Activated naive CD4-positive, alpha-beta T cell treated with anti-CD3 and anti-CD28 coated beads, Interleukin-2, amount 10 ng/mL, durations not matched to agents 7 days and 5 days (primary cell): ENCODE measurements at regions not wholly inside any gene's neighbourhood (a gene's known extent, or its start where the extent isn't known, plus 50 kb on each side); places are given as distances from the start of the nearest gene placed in this dataset.

Source experiments
- CTCF ChIA-PET: fragments of 350-600 bp; sonication (Branson Sonifier 250); formaldehyde crosslinking; loops from one replicate; lab custom pipeline; 2021; ENCODE audit warnings: antibody characterized with exemption; lab: Charles Lee
- DNase-seq: peaks from one replicate; pipeline ENCODE4 v3.0.0-alpha.2; 2020
- H3K27ac Mint-ChIP-seq: one replicate; pipeline ENCODE4 v1.8.0; 2021; ENCODE audit warnings: mild to moderate bottlenecking, moderate library complexity, mixed read lengths
- H3K27me3 Mint-ChIP-seq: one replicate; pipeline ENCODE4 v1.8.0; 2021; ENCODE audit warnings: mild to moderate bottlenecking, mixed read lengths
- H3K36me3 Mint-ChIP-seq: one replicate; pipeline ENCODE4 v1.8.0; 2021; ENCODE audit warnings: mixed read lengths
- H3K4me1 Mint-ChIP-seq: one replicate; pipeline ENCODE4 v1.8.0; 2021; ENCODE audit warnings: mixed read lengths
- H3K4me3 Mint-ChIP-seq: one replicate; pipeline ENCODE4 v1.8.0; 2021; ENCODE audit warnings: mild to moderate bottlenecking, moderate library complexity, mixed read lengths
- H3K9me3 Mint-ChIP-seq: one replicate; pipeline ENCODE4 v1.8.0; 2021; ENCODE audit warnings: mixed read lengths

GRCh38 chr3:66712210-66712609 lies 211.4 kb upstream of the LRIG1 start:
- no peaks in the 10 kb centered on the region for H3K9me3 Mint-ChIP-seq
- H3K36me3 Mint-ChIP-seq = no peaks in the 10 kb centered on the region
- H3K4me3 Mint-ChIP-seq = no peak overlapping the region
- DNase-seq = no peak
- H3K27me3 Mint-ChIP-seq = no peaks in the 10 kb centered on the region
- no peaks in the 10 kb centered on the region for H3K4me1 Mint-ChIP-seq
- no peak overlapping the region for H3K27ac Mint-ChIP-seq
- CTCF ChIA-PET = no interaction called here

GRCh38 chr3:66713921-66714320 lies 213.1 kb upstream of the LRIG1 start:
- CTCF ChIA-PET = no interaction called here
- H3K27ac Mint-ChIP-seq = no peak overlapping the region
- no peaks in the 10 kb centered on the region for H3K36me3 Mint-ChIP-seq
- no peak for DNase-seq
- H3K4me1 Mint-ChIP-seq = no peaks in the 10 kb centered on the region
- H3K4me3 Mint-ChIP-seq = no peak overlapping the region
- no peaks in the 10 kb centered on the region for H3K27me3 Mint-ChIP-seq
- no peaks in the 10 kb centered on the region for H3K9me3 Mint-ChIP-seq

GRCh38 chr3:66715806-66716205 lies 215.0 kb upstream of the LRIG1 start:
- H3K27me3 Mint-ChIP-seq = no peaks in the 10 kb centered on the region
- no peaks in the 10 kb centered on the region for H3K9me3 Mint-ChIP-seq
- CTCF ChIA-PET = no interaction called here
- H3K36me3 Mint-ChIP-seq = no peaks in the 10 kb centered on the region
- no peak for DNase-seq
- H3K27ac Mint-ChIP-seq = no peak overlapping the region
- H3K4me1 Mint-ChIP-seq = no peaks in the 10 kb centered on the region
- no peak overlapping the region for H3K4me3 Mint-ChIP-seq

- DNase-seq = no peak
- Mint-ChIP-seq H3K4me1 (no peaks in the 10 kb centered on the region), H3K9me3 (no peaks in the 10 kb centered on the region), H3K27me3 (peaks cover 8% of the 10 kb centered on the region), H3K36me3 (no peaks in the 10 kb centered on the region), H3K4me3 (no peak overlapping the region), H3K27ac (no peak overlapping the region)
- CTCF ChIA-PET = no interaction called here
These were observed 217.0 kb upstream of the LRIG1 start for GRCh38 chr3:66717806-66718205.

GRCh38 chr3:66719796-66720356 lies 219.1 kb upstream of the LRIG1 start:
- CTCF ChIA-PET = no interaction called here
- no peak overlapping the region for H3K27ac Mint-ChIP-seq
- H3K9me3 Mint-ChIP-seq = no peaks in the 10 kb centered on the region

GRCh38 chr3:66720508-66720907 lies 219.7 kb upstream of the LRIG1 start:
- CTCF ChIA-PET = no interaction called here
- Mint-ChIP-seq H3K36me3 (no peaks in the 10 kb centered on the region), H3K9me3 (no peaks in the 10 kb centered on the region), H3K27me3 (peaks cover 8% of the 10 kb centered on the region), H3K4me1 (no peaks in the 10 kb centered on the region), H3K27ac (no peak overlapping the region), H3K4me3 (no peak overlapping the region)
- DNase-seq = no peak

More at GRCh38 chr3:66719796-66720356, 219.1 kb upstream of the LRIG1 start:
- H3K27me3 Mint-ChIP-seq = peaks cover 8% of the 10 kb centered on the region
- H3K4me3 Mint-ChIP-seq = no peak overlapping the region
- no peaks in the 10 kb centered on the region for H3K36me3 Mint-ChIP-seq
- DNase-seq = no peak
- H3K4me1 Mint-ChIP-seq = no peaks in the 10 kb centered on the region

- Mint-ChIP-seq H3K9me3 (no peaks in the 10 kb centered on the region), H3K4me3 (no peak overlapping the region), H3K27me3 (peaks cover 8% of the 10 kb centered on the region), H3K27ac (no peak overlapping the region), H3K36me3 (no peaks in the 10 kb centered on the region), H3K4me1 (no peaks in the 10 kb centered on the region)
- no peak for DNase-seq
- CTCF ChIA-PET = no interaction called here
These were observed 221.9 kb upstream of the LRIG1 start for GRCh38 chr3:66722675-66723074.

GRCh38 chr3:66723231-66723630 lies 222.4 kb upstream of the LRIG1 start:
- Mint-ChIP-seq H3K27me3 (peaks cover 8% of the 10 kb centered on the region), H3K4me3 (no peak overlapping the region), H3K4me1 (no peaks in the 10 kb centered on the region), H3K27ac (no peak overlapping the region), H3K36me3 (no peaks in the 10 kb centered on the region), H3K9me3 (no peaks in the 10 kb centered on the region)
- CTCF ChIA-PET = no interaction called here
- no peak for DNase-seq

- H3K27ac Mint-ChIP-seq = no peak overlapping the region
- no peaks in the 10 kb centered on the region for H3K9me3 Mint-ChIP-seq
- no peak overlapping the region for H3K4me3 Mint-ChIP-seq
- H3K4me1 Mint-ChIP-seq = no peaks in the 10 kb centered on the region
- CTCF ChIA-PET = no interaction called here
- DNase-seq = no peak
- no peaks in the 10 kb centered on the region for H3K27me3 Mint-ChIP-seq
- no peaks in the 10 kb centered on the region for H3K36me3 Mint-ChIP-seq
These were observed 229.0 kb upstream of the LRIG1 start for GRCh38 chr3:66729687-66730393.

GRCh38 chr3:66738625-66739365 lies 238.0 kb upstream of the LRIG1 start:
- H3K36me3 Mint-ChIP-seq = no peaks in the 10 kb centered on the region
- peaks cover 4% of the 10 kb centered on the region for H3K27me3 Mint-ChIP-seq
- H3K4me1 Mint-ChIP-seq = no peaks in the 10 kb centered on the region
- H3K4me3 Mint-ChIP-seq = no peak overlapping the region
- H3K9me3 Mint-ChIP-seq = no peaks in the 10 kb centered on the region
- H3K27ac Mint-ChIP-seq = no peak overlapping the region
- DNase-seq = no peak
- CTCF ChIA-PET = no interaction called here

GRCh38 chr3:66740260-66740659 lies 239.4 kb upstream of the LRIG1 start:
- Mint-ChIP-seq H3K4me3 (no peak overlapping the region), H3K36me3 (no peaks in the 10 kb centered on the region), H3K27me3 (peaks cover 6% of the 10 kb centered on the region), H3K4me1 (no peaks in the 10 kb centered on the region), H3K9me3 (no peaks in the 10 kb centered on the region), H3K27ac (no peak overlapping the region)
- CTCF ChIA-PET = no interaction called here
- DNase-seq = no peak

- Mint-ChIP-seq H3K4me1 (no peaks in the 10 kb centered on the region), H3K4me3 (no peak overlapping the region), H3K36me3 (no peaks in the 10 kb centered on the region), H3K9me3 (no peaks in the 10 kb centered on the region), H3K27ac (no peak overlapping the region), H3K27me3 (peaks cover 11% of the 10 kb centered on the region)
- CTCF ChIA-PET = no interaction called here
- DNase-seq = no peak
These were observed 243.7 kb upstream of the LRIG1 start for GRCh38 chr3:66744521-66744920.

- CTCF ChIA-PET = no interaction called here
- Mint-ChIP-seq H3K9me3 (no peaks in the 10 kb centered on the region), H3K36me3 (no peaks in the 10 kb centered on the region), H3K4me1 (no peaks in the 10 kb centered on the region), H3K27me3 (peaks cover 11% of the 10 kb centered on the region), H3K4me3 (no peak overlapping the region), H3K27ac (no peak overlapping the region)
- no peak for DNase-seq
These were observed 244.2 kb upstream of the LRIG1 start for GRCh38 chr3:66744986-66745385.

GRCh38 chr3:66747261-66747660 lies 246.4 kb upstream of the LRIG1 start:
- no peak overlapping the region for H3K27ac Mint-ChIP-seq
- no peaks in the 10 kb centered on the region for H3K9me3 Mint-ChIP-seq
- peaks cover 11% of the 10 kb centered on the region for H3K27me3 Mint-ChIP-seq
- no peak overlapping the region for H3K4me3 Mint-ChIP-seq
- H3K36me3 Mint-ChIP-seq = no peaks in the 10 kb centered on the region
- DNase-seq = no peak
- CTCF ChIA-PET = no interaction called here
- H3K4me1 Mint-ChIP-seq = no peaks in the 10 kb centered on the region

GRCh38 chr3:66747696-66748095 lies 246.9 kb upstream of the LRIG1 start:
- Mint-ChIP-seq H3K4me1 (no peaks in the 10 kb centered on the region), H3K36me3 (no peaks in the 10 kb centered on the region), H3K27ac (no peak overlapping the region), H3K27me3 (peaks cover 11% of the 10 kb centered on the region), H3K9me3 (no peaks in the 10 kb centered on the region), H3K4me3 (no peak overlapping the region)
- no peak for DNase-seq
- CTCF ChIA-PET = no interaction called here
